Hematopoietic multipotent progenitor cell treated with erythropoietin and hydrocortisone succinate and interleukin-3 and kit ligand, for 8 days (in vitro differentiated cells): ENCODE measurements at regions not wholly inside any gene's neighbourhood (a gene's known extent, or its start where the extent isn't known, plus 50 kb on each side); places are given as distances from the start of the nearest gene placed in this dataset.
"Not testable (repeated sequence)": the region's sequence is repeated elsewhere in the genome, so short reads cannot be mapped to it uniquely, and the experiment has no call there.

ENCODE experiments used
- DNase-seq: peaks from one replicate; pipeline ENCODE4 v3.0.0-alpha.2; 2015

DNA sequence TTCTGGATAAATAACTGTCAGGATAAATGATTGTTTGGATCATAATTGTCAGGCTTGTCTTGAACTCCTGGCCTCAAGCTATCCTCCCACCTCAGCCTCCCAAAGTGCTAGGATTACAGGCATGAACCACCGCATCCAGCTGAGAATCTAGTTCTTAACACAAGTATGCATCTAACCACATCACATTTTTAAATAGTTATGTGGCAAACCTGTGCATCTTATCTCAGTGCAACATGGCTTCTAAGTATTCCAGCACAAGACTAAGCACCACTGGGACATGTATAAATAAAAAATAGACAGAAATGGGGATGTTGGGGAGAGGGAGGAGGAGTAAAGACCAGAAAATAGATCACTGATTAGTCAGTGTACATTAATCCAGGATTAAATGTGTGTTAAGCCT lies 74.7 kb upstream of the TBL1X start:
- no peak for DNase-seq

DNA sequence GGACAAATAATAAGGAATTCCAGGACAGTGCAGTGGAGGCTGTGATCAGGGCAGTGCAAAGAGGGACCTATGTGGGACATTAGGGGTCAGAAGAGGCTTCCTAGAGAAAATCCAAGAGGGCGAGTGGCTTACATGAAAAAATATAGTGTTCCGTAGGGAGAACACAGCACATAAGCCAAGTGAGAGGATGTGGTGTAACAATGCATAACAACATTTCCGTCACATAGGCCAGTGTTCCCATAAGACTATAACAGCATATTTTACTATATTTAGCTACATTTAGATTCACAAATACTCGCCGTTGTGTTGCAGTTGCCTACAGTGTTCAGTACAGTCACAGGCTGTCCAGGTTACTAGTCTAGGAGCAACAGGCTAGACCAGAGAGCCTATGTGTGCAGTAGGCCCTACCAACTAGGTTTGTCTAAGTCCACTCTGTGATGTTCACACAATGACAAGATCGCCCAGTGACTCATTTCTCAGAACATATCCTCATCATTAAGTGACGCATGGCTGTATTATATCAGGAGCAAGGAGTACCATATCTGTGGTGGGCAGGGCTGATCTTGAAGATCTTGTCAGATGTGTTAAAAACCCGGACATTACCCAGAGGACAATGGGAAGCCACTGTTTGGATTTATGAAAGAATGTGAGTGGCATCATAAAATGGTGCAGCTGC lies 74.0 kb upstream of the TBL1X start:
- DNase-seq, result no peak

- DNase-seq, result no peak
These were observed 72.4 kb upstream of the TBL1X start for GRCh38 chrX:9392445-9392844.

GRCh38 chrX:9393571-9393970 lies 71.3 kb upstream of the TBL1X start:
- DNase-seq, result no peak

- DNase-seq, result no peak
These were observed 70.6 kb upstream of the TBL1X start for GRCh38 chrX:9394212-9394611.

DNA sequence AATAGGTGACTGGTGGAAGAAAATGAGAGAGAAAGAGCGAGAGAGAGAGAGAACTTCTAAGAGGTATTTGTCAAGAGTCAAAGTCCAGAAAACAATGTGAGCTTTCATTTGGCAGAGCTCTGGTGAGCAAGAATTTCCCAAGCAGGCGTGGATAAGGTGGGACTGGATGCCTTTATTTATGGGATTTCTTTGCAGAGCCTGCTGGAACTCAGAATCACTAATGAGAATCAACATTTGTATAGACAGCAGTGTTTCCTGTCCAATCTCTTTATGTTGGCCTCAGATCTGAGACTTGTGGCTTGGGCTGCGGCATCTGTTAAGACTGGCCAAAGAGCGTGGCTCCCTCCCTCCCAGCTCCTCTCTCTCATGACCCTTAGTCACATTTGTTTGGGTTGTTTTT lies 67.9 kb upstream of the TBL1X start:
- no peak for DNase-seq

GRCh38 chrX:9401051-9401450 lies 63.8 kb upstream of the TBL1X start:
- DNase-seq, result no peak

DNA sequence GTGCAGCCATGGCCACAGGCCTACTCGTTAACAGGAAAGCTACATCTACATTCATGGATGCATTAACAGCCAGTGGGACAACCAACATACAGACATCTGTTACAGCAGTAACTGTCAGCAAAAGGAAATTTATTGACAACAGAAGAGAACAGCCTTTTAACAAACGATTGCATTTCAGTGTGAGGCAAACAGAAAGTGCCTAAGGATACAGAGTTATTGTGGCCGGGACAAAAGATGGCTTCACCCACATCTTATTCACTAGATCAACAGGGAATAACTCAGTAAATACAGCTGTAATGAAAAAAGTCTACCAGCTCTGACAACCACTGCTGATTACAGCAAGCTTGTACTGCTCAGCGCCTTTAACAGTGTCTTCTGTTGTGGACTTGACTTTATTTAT lies 61.5 kb upstream of the TBL1X start:
- no peak for DNase-seq

DNA sequence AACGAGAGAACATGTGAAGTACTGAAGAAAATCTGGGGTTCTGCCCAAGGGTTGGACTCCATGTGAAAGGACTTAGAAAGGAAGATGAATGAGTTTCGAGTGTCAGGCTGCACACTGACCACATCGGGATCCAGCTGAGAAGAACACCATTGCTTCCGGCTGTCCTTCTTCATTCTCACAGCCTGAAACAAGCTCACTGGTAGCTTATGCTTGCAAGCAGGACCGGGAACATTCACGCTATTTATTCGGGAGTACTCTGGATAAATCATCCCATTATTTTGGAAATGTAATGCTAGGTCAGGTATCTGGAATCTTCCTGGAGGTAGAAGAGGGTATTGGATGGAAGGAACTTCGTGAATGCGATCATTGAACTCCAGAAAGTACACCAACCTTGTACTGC lies 59.2 kb upstream of the TBL1X start:
- not testable (repeated sequence) for DNase-seq

DNA sequence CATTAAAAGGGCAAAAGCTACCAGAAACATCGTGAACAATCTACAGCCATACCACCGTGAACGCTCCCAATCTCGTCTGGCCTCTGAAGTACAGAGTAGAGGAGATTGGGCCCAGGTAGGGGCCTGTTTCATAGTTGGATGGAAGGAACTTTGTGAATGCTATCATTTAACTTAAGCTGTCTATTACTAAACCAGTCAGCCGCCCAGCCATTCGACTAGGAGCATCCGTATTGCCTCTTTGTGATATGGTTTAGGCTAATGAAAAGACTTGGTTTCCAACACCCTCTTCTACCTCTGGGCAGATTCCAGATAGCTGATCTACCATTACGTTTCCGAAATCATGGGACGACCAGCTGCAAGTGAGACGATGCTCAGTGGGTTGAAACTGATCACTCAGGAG lies 54.0 kb upstream of the TBL1X start:
- DNase-seq, result not testable (repeated sequence)

DNA sequence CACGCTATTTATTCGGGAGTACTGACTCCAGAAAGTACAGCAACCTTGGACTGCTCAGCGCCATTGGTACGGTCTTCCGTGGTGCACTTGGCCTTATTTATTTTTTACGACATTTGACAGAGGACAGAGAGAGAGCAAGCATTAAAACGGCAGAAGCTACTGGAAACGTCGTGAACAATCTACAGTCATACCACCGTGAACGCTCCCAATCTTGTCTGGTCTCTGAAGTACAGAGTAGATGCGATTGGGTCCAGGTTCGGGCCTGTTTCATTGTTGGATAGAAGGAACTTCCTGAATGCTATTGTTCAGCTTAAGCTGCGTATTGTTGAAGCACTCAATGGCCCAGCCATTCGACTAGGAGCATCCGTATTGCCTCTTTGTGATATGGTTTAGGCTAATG lies 53.2 kb upstream of the TBL1X start:
- DNase-seq, result not testable (repeated sequence)

GRCh38 chrX:9414416-9414815 lies 50.4 kb upstream of the TBL1X start:
- DNase-seq, result no peak
